CD14-positive monocyte (primary cell): ENCODE measurements at regions not wholly inside any gene's neighbourhood (a gene's known extent, or its start where the extent isn't known, plus 50 kb on each side); places are given as distances from the start of the nearest gene placed in this dataset.

Experiments used
- DNase-seq, 3 donors: peaks; one replicate each; pipeline ENCODE4 v3.0.0-alpha.2; 2011 to 2022
- H2AFZ ChIP-seq: 2 replicates; pipeline ENCODE4 v1.6.0; 2012; ENCODE audit warnings: mild to moderate bottlenecking, low read depth, low read length, inconsistent platforms; ENCODE audit not compliant: insufficient read depth, poor library complexity, severe bottlenecking
- H3K27ac ChIP-seq, 2 donors: 1 replicate in 1 of 2; 2 replicates in 1 of 2; pipeline ENCODE4 v1.5.1; 2012 to 2013; ENCODE audit warnings: low read length in 2 of 2, control low read depth in 1 of 2, inconsistent platforms in 1 of 2, low read depth in 1 of 2, mild to moderate bottlenecking in 1 of 2
- H3K27me3 ChIP-seq, 2 donors: one replicate each; pipeline versions ENCODE4 v1.6.0 to v1.6.1; 2011 to 2013; ENCODE audit warnings: low read length in 2 of 2; ENCODE audit not compliant: control insufficient read depth in 2 of 2, insufficient read depth in 2 of 2
- H3K36me3 ChIP-seq, 2 donors: replicated peaks in 1 of 2; 1 replicate in 1 of 2; 2 replicates in 1 of 2; pipeline versions ENCODE4 v1.5.1 to v1.6.1; 2012 to 2013; ENCODE audit warnings: low read length in 2 of 2, control low read depth in 1 of 2, inconsistent platforms in 1 of 2, mild to moderate bottlenecking in 1 of 2; ENCODE audit not compliant: insufficient read depth in 2 of 2, control insufficient read depth in 1 of 2
- H3K4me1 ChIP-seq, 2 donors: 1 replicate in 1 of 2; 2 replicates in 1 of 2; pipeline versions ENCODE4 v1.5.1 to v1.6.1; 2012 to 2013; ENCODE audit warnings: low read length in 2 of 2, control low read depth in 1 of 2, inconsistent platforms in 1 of 2, mild to moderate bottlenecking in 1 of 2, moderate library complexity in 1 of 2; ENCODE audit not compliant: insufficient read depth in 2 of 2, control insufficient read depth in 1 of 2
- H3K4me2 ChIP-seq: replicated peaks from 2 replicates; pipeline ENCODE3; 2012; ENCODE audit warnings: low read length, moderate library complexity, mild to moderate bottlenecking; ENCODE audit not compliant: poor library complexity, severe bottlenecking; ENCODE audit errors: extremely low read depth
- H3K4me3 ChIP-seq, 3 experiments: fragments of 200-600 bp in 1 of 3; sonication (generic) in 1 of 3; replicated peaks in 1 of 3; 1 replicate in 2 of 3; 2 replicates in 1 of 3; pipeline ENCODE4 v1.5.1; 2011 to 2013; ENCODE audit warnings: low read length in 3 of 3, mild to moderate bottlenecking in 3 of 3, control low read depth in 2 of 3, low read depth in 2 of 3, inconsistent platforms in 1 of 3, moderate library complexity in 1 of 3
- H3K79me2 ChIP-seq: 2 replicates; pipeline ENCODE4 v1.6.0; 2012; ENCODE audit warnings: mild to moderate bottlenecking, control low read depth, inconsistent platforms, low read length, moderate library complexity; ENCODE audit not compliant: insufficient read depth
- H3K9ac ChIP-seq: 2 replicates; pipeline ENCODE4 v1.6.0; 2017; ENCODE audit warnings: low read length, mild to moderate bottlenecking; ENCODE audit not compliant: insufficient read depth, poor library complexity, severe bottlenecking
- H3K9me3 ChIP-seq, 2 donors: replicated peaks in 1 of 2; 1 replicate in 1 of 2; 2 replicates in 1 of 2; pipeline versions ENCODE4 v1.5.1 to v1.6.1; 2012 to 2013; ENCODE audit warnings: low read length in 2 of 2, control low read depth in 1 of 2; ENCODE audit not compliant: control insufficient read depth in 1 of 2, insufficient read depth in 1 of 2
- H4K20me1 ChIP-seq: 2 replicates; pipeline ENCODE4 v1.6.0; 2012; ENCODE audit warnings: mild to moderate bottlenecking, low read length, control low read depth, moderate library complexity; ENCODE audit not compliant: insufficient read depth
- H3K27ac Mint-ChIP-seq, 7 donors: one replicate each; pipeline ENCODE4 v1.8.0; 2020; ENCODE audit warnings: mild to moderate bottlenecking in 7 of 7, mixed read lengths in 7 of 7, moderate library complexity in 6 of 7, inconsistent platforms in 2 of 7
- H3K27me3 Mint-ChIP-seq, 3 donors: one replicate each; pipeline ENCODE4 v1.8.0; 2021 to 2022; ENCODE audit warnings: low read depth in 3 of 3, mild to moderate bottlenecking in 3 of 3, mixed read lengths in 3 of 3, moderate library complexity in 3 of 3, inconsistent platforms in 1 of 3
- H3K36me3 Mint-ChIP-seq, 2 donors: one replicate each; pipeline ENCODE4 v1.8.0; 2020; ENCODE audit warnings: mixed read lengths in 2 of 2, inconsistent platforms in 1 of 2, mild to moderate bottlenecking in 1 of 2
- H3K4me1 Mint-ChIP-seq: one replicate; pipeline ENCODE4 v1.8.0; 2020; ENCODE audit warnings: mild to moderate bottlenecking, mixed read lengths
- H3K4me3 Mint-ChIP-seq, 2 donors: one replicate each; pipeline ENCODE4 v1.8.0; 2020; ENCODE audit warnings: mild to moderate bottlenecking in 2 of 2, mixed read lengths in 2 of 2, moderate library complexity in 1 of 2
- H3K9me3 Mint-ChIP-seq, 7 donors: one replicate each; pipeline ENCODE4 v1.8.0; 2020 to 2022; ENCODE audit warnings: mixed read lengths in 7 of 7, mild to moderate bottlenecking in 6 of 7, moderate library complexity in 6 of 7, inconsistent platforms in 2 of 7
- WGBS: methylation state at CpG from one replicate; pipeline ENCODE4 v1.1.5; 2013; ENCODE audit warnings: missing lambda C conversion rate; ENCODE audit not compliant: insufficient coverage; 5-methylcytosine and 5-hydroxymethylcytosine counted together
- intact Hi-C, 2 donors: fragments of 100-400 bp; cut with micrococcal nuclease; formaldehyde crosslinking; loops; one replicate each; pipeline versions ENCODE4 v1.15.0 to v1.15.1; 2023
- TF ChIP-seq, protein P1 (sequence below): fragments of 200-600 bp; IDR thresholded peaks from one replicate; pipeline ENCODE4 v1.8.0; 2022; ENCODE audit warnings: antibody characterized with exemption, mild to moderate bottlenecking

DNA sequence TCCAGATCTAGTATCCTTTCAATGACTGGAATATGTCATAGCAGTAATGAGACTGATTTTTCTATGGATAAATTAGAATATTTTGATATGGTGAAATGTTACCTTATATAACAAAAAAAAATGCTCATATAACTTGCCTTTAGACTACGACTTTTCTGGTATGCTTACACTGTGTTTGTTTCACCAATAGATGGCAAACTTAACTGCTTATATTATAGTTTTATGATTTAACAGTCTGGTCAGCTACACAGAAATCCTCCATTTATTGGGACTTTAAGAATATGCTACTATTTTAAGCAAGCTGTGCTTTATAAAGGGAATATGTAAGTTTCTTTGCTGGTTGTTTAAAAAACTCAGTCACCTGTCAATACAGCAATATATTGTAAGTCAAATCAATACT, 205.6 kb downstream of the VGLL3 start:
- no peaks in the 10 kb centered on the region for H3K79me2 ChIP-seq
- no peaks in the 10 kb centered on the region for H3K9me3 ChIP-seq
- no peak overlapping the region for H3K27ac Mint-ChIP-seq
- H3K36me3 ChIP-seq = no peaks in the 10 kb centered on the region
- H2AFZ ChIP-seq = no peak overlapping the region
- no CpG with 5 or more reads among the region's 1 CpG for WGBS
- H3K27ac ChIP-seq = no peak overlapping the region
- TF ChIP-seq, protein P1, sequence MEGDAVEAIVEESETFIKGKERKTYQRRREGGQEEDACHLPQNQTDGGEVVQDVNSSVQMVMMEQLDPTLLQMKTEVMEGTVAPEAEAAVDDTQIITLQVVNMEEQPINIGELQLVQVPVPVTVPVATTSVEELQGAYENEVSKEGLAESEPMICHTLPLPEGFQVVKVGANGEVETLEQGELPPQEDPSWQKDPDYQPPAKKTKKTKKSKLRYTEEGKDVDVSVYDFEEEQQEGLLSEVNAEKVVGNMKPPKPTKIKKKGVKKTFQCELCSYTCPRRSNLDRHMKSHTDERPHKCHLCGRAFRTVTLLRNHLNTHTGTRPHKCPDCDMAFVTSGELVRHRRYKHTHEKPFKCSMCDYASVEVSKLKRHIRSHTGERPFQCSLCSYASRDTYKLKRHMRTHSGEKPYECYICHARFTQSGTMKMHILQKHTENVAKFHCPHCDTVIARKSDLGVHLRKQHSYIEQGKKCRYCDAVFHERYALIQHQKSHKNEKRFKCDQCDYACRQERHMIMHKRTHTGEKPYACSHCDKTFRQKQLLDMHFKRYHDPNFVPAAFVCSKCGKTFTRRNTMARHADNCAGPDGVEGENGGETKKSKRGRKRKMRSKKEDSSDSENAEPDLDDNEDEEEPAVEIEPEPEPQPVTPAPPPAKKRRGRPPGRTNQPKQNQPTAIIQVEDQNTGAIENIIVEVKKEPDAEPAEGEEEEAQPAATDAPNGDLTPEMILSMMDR = no peak
- H3K36me3 Mint-ChIP-seq = no peaks in the 10 kb centered on the region
- H3K4me3 ChIP-seq = no peak overlapping the region
- H3K4me1 Mint-ChIP-seq = no peaks in the 10 kb centered on the region
- no peaks in the 10 kb centered on the region for H3K4me1 ChIP-seq
- no peak overlapping the region for H3K9ac ChIP-seq
- no peak for DNase-seq
- no peak overlapping the region for H3K4me3 Mint-ChIP-seq
- no peaks in the 10 kb centered on the region for H4K20me1 ChIP-seq
- no peak overlapping the region for H3K4me2 ChIP-seq
- peaks cover 0 to 3% (median 0%) of the 10 kb centered on the region in 3 donors for H3K27me3 Mint-ChIP-seq
- peaks cover 0 to 2% (median 0%) of the 10 kb centered on the region in 7 donors for H3K9me3 Mint-ChIP-seq
- no peaks in the 10 kb centered on the region for H3K27me3 ChIP-seq
- intact Hi-C loops = no loop called here

DNA sequence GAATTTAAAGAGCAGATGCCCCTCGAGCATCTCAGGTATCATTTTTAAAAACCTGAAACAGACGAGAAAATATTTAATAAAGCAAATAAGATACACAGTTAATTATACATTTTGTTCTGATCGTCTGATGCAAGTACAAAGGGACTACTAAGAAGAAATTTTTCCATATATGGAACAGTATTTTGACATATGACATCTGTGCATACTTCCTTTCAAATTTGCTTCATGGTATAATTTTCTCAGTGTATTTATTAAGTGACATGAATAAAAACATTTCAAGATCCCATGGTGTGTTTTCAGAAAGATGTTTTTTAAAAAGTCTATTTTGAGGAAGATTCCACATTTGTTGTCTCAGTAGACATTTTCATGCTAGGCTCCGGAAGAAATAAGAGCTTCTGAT, 208.1 kb downstream of the VGLL3 start:
- Histone ChIP-seq H3K9me3 (no peaks in the 10 kb centered on the region), H3K4me2 (no peak overlapping the region), H4K20me1 (no peaks in the 10 kb centered on the region), H3K4me3 (no peak overlapping the region), H3K4me1 (no peaks in the 10 kb centered on the region), H3K27me3 (no peaks in the 10 kb centered on the region), H3K27ac (no peak overlapping the region), H2AFZ (no peak overlapping the region), H3K36me3 (no peaks in the 10 kb centered on the region), H3K79me2 (no peaks in the 10 kb centered on the region), H3K9ac (no peak overlapping the region)
- H3K9me3 Mint-ChIP-seq = no peaks in the 10 kb centered on the region
- no peak overlapping the region for H3K4me3 Mint-ChIP-seq
- no peaks in the 10 kb centered on the region for H3K4me1 Mint-ChIP-seq
- TF ChIP-seq, protein P1 = no peak
- no peak overlapping the region for H3K27ac Mint-ChIP-seq
- DNase-seq = no peak
- H3K36me3 Mint-ChIP-seq = no peaks in the 10 kb centered on the region
- intact Hi-C loops = no loop called here
- WGBS = no CpG with 5 or more reads among the region's 4 CpGs
- no peaks in the 10 kb centered on the region for H3K27me3 Mint-ChIP-seq
